DND-41 (cell line): ENCODE measurements at regions not wholly inside any gene's neighbourhood (a gene's known extent, or its start where the extent isn't known, plus 50 kb on each side); places are given as distances from the start of the nearest gene placed in this dataset.

ENCODE experiments used
- ATAC-seq: fragments of 200-7000 bp; cut with Tn5 transposase; 3 replicates; pipeline ENCODE4 v1.9.1; 2021; ENCODE audit warnings: low read depth; ENCODE audit not compliant: insufficient read depth
- DNase-seq: peaks from one replicate; pipeline ENCODE4 v3.0.0-alpha.2; 2020
- H2AFZ ChIP-seq: 2 replicates; pipeline ENCODE4 v1.6.0; 2012; ENCODE audit warnings: low read depth, low read length
- H3K27ac ChIP-seq: 2 replicates; pipeline ENCODE4 v1.5.1; 2012; ENCODE audit warnings: low read length, inconsistent platforms
- H3K27me3 ChIP-seq: fragments of 200-600 bp; sonication (generic); 2 replicates; pipeline ENCODE4 v1.6.0; 2012; ENCODE audit warnings: low read length, mild to moderate bottlenecking, inconsistent platforms; ENCODE audit not compliant: insufficient read depth, poor library complexity
- H3K36me3 ChIP-seq: 2 replicates; pipeline ENCODE4 v1.5.1; 2012; ENCODE audit warnings: low read length, inconsistent platforms; ENCODE audit not compliant: insufficient read depth
- H3K4me1 ChIP-seq: 2 replicates; pipeline ENCODE4 v1.5.1; 2012; ENCODE audit warnings: mild to moderate bottlenecking, low read length; ENCODE audit not compliant: insufficient read depth
- H3K4me2 ChIP-seq: 2 replicates; pipeline ENCODE4 v1.6.0; 2012; ENCODE audit warnings: mild to moderate bottlenecking, moderate library complexity, low read length, inconsistent platforms; ENCODE audit not compliant: insufficient read depth
- H3K4me3 ChIP-seq, 2 experiments: fragments of 200-600 bp in 1 of 2; shearing (Covaris generic) in 1 of 2; 2 replicates each; pipeline ENCODE4 v1.5.1; 2012 to 2016; ENCODE audit warnings: inconsistent platforms in 2 of 2, low read length in 2 of 2, mild to moderate bottlenecking in 2 of 2, low read depth in 1 of 2, moderate library complexity in 1 of 2
- H3K79me2 ChIP-seq: 2 replicates; pipeline ENCODE4 v1.6.0; 2012; ENCODE audit warnings: low read length, inconsistent platforms; ENCODE audit not compliant: insufficient read depth
- H3K9ac ChIP-seq: 2 replicates; pipeline ENCODE4 v1.6.0; 2012; ENCODE audit warnings: low read depth, mild to moderate bottlenecking, inconsistent platforms, low read length, moderate library complexity
- H3K9me3 ChIP-seq: 2 replicates; pipeline ENCODE4 v1.5.1; 2012; ENCODE audit warnings: low read length, moderate library complexity, mild to moderate bottlenecking, inconsistent platforms; ENCODE audit not compliant: insufficient read depth, severe bottlenecking
- H4K20me1 ChIP-seq: 2 replicates; pipeline ENCODE4 v1.6.0; 2012; ENCODE audit warnings: low read length; ENCODE audit not compliant: insufficient read depth
- EZH2 ChIP-seq: IDR thresholded peaks from 3 replicates; pipeline ENCODE4 v1.6.1; 2012; ENCODE audit warnings: borderline replicate concordance, low read depth, mild to moderate bottlenecking, moderate library complexity, low read length, inconsistent platforms; ENCODE audit not compliant: severe bottlenecking
- TF ChIP-seq, protein P1 (sequence below): IDR thresholded peaks from 2 replicates; pipeline ENCODE4 v1.5.1; 2012; ENCODE audit warnings: borderline replicate concordance, low read length, moderate library complexity, mild to moderate bottlenecking; ENCODE audit not compliant: poor library complexity, severe bottlenecking; ENCODE audit errors: extremely low read depth

DNA sequence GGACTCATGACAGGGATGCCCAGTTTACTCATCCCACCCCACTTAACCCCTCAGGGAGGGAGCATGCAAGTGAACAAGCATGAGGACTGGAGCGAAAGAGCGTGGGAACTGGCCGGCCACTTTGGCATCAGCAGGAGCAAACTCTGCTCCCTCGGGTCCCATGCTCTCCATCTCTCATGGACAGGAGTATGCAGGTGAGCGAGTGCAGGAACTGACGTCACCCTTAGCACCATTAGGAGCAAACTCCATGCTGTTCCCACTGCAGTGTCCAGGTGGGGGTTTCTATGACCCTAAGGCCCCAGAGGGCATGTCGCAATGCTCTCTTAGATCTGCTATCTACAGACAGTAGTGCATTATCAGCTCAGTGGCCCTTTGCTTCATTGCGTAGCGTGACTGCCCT lies 821.8 kb upstream of the LRFN5 start:
- H3K9ac ChIP-seq, result no peak overlapping the region
- no peak overlapping the region for H3K4me3 ChIP-seq
- no peak overlapping the region for H3K27ac ChIP-seq
- DNase-seq (no peak), ATAC-seq (no peak)
- no peaks in the 10 kb centered on the region for H3K36me3 ChIP-seq
- no peak overlapping the region for H2AFZ ChIP-seq
- H4K20me1 ChIP-seq, result no peaks in the 10 kb centered on the region
- H3K9me3 ChIP-seq, result no peaks in the 10 kb centered on the region
- no peaks in the 10 kb centered on the region for H3K4me1 ChIP-seq
- no peaks in the 10 kb centered on the region for H3K27me3 ChIP-seq
- TF ChIP-seq, protein P1, sequence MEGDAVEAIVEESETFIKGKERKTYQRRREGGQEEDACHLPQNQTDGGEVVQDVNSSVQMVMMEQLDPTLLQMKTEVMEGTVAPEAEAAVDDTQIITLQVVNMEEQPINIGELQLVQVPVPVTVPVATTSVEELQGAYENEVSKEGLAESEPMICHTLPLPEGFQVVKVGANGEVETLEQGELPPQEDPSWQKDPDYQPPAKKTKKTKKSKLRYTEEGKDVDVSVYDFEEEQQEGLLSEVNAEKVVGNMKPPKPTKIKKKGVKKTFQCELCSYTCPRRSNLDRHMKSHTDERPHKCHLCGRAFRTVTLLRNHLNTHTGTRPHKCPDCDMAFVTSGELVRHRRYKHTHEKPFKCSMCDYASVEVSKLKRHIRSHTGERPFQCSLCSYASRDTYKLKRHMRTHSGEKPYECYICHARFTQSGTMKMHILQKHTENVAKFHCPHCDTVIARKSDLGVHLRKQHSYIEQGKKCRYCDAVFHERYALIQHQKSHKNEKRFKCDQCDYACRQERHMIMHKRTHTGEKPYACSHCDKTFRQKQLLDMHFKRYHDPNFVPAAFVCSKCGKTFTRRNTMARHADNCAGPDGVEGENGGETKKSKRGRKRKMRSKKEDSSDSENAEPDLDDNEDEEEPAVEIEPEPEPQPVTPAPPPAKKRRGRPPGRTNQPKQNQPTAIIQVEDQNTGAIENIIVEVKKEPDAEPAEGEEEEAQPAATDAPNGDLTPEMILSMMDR, result no peak
- no peak for TF ChIP-seq EZH2
- no peak overlapping the region for H3K4me2 ChIP-seq
- no peaks in the 10 kb centered on the region for H3K79me2 ChIP-seq

DNA sequence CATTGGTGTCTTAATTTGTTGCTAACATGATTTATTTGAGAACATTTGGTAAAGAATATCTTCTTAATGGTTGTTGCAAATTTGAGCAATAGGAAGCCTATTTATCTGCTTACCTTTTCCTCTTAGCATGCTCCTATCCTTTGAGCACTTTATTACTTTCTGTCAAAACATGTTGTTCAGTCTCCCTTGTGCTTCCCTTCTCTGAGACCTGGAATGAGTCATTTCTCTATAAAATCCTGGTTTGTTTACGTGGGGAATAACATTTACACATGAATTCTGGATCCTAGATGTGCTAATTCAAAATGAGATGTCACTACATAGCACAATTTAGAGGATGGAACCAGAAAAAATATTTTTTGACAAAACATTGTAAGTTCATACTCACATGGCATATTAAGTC lies 844.0 kb upstream of the LRFN5 start:
- Histone ChIP-seq H3K4me3 (no peak overlapping the region), H2AFZ (no peak overlapping the region), H3K4me2 (no peak overlapping the region), H3K9me3 (no peaks in the 10 kb centered on the region), H3K36me3 (no peaks in the 10 kb centered on the region), H3K27ac (no peak overlapping the region), H3K4me1 (no peaks in the 10 kb centered on the region), H3K9ac (no peak overlapping the region), H3K27me3 (no peaks in the 10 kb centered on the region), H3K79me2 (no peaks in the 10 kb centered on the region), H4K20me1 (no peaks in the 10 kb centered on the region)
- DNase-seq (no peak), ATAC-seq (no peak)
- TF ChIP-seq, protein P1, result no peak
- TF ChIP-seq EZH2, result no peak

DNA sequence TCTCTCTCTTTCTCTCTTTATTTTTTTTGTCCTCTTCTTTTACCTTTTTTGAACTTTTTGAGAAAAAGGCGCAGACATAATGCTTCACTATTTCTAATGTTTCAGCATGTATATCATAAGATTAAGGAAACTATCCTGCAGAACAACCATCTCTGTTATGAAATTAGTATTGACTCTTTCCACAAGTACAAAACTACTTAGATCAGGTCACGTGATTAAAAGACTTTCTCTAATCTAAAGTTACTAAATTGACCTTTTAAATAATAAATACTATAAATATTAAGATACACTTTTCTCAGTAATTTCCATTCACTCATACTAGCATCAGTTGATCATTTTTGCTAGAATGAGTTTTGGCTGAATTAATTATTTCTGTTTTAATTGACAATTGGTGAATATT lies 844.5 kb upstream of the LRFN5 start:
- H2AFZ ChIP-seq, result no peak overlapping the region
- TF ChIP-seq, protein P1, result no peak
- TF ChIP-seq EZH2, result no peak

DNA sequence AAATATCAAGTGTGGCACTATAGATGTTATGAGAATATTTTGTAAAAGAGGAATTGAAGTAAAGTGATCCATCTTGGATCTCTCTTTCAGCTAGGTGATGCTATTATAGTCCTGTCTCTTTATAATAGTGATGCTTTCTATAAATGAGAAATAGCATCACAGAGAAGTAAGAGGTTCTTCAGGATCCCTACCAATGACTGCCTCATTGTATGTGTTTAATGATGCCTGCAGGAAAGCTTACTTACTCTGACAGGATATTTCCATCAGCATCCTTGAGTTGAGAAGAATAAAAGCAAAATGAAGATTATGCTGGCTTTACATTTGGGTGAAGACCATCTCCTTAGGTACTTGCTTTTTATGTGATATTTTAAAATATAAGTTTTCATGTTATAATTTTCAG lies 846.0 kb upstream of the LRFN5 start:
- Histone ChIP-seq H3K4me3 (no peak overlapping the region), H2AFZ (no peak overlapping the region), H3K9ac (no peak overlapping the region), H3K4me2 (no peak overlapping the region), H3K4me1 (no peaks in the 10 kb centered on the region), H3K79me2 (no peaks in the 10 kb centered on the region), H3K27ac (no peak overlapping the region), H3K36me3 (no peaks in the 10 kb centered on the region), H3K27me3 (no peaks in the 10 kb centered on the region), H3K9me3 (no peaks in the 10 kb centered on the region), H4K20me1 (no peaks in the 10 kb centered on the region)
- ATAC-seq, result no peak
- no peak for TF ChIP-seq EZH2
- no peak for DNase-seq

More for the DNA sequence above, 844.5 kb upstream of the LRFN5 start:
- no peaks in the 10 kb centered on the region for H3K4me1 ChIP-seq
- H3K79me2 ChIP-seq, result no peaks in the 10 kb centered on the region
- no peaks in the 10 kb centered on the region for H3K27me3 ChIP-seq
- H3K9me3 ChIP-seq, result no peaks in the 10 kb centered on the region
- no peak overlapping the region for H3K9ac ChIP-seq
- no peak overlapping the region for H3K4me3 ChIP-seq
- H4K20me1 ChIP-seq, result no peaks in the 10 kb centered on the region
- no peak for DNase-seq
- H3K27ac ChIP-seq, result no peak overlapping the region
- no peak overlapping the region for H3K4me2 ChIP-seq
- H3K36me3 ChIP-seq, result no peaks in the 10 kb centered on the region
- no peak for ATAC-seq
